Activated T-helper 2 cell treated with anti-CD3 and anti-CD28 coated beads, Interferon-gamma antibody, Interleukin-2, Interleukin-4, amounts not matched to agents 10 μg/mL and 5 μg/mL and 100 μg/mL, durations not matched to agents 14 hours and 24 hours and 36 hours (primary cell): ENCODE measurements at regions not wholly inside any gene's neighbourhood (a gene's known extent, or its start where the extent isn't known, plus 50 kb on each side); places are given as distances from the start of the nearest gene placed in this dataset.
"Not testable (repeated sequence)": the region's sequence is repeated elsewhere in the genome, so short reads cannot be mapped to it uniquely, and the experiment has no call there.

Source experiments
- DNase-seq: peaks from one replicate; pipeline ENCODE4 v3.0.0; 2021; ENCODE audit warnings: low spot score
- H3K27ac Mint-ChIP-seq: one replicate; pipeline ENCODE4 v1.8.0; 2021; ENCODE audit warnings: mixed read lengths
- H3K27me3 Mint-ChIP-seq: one replicate; pipeline ENCODE4 v1.8.0; 2021; ENCODE audit warnings: low read depth, mixed read lengths
- H3K36me3 Mint-ChIP-seq: one replicate; pipeline ENCODE4 v1.8.0; 2021; ENCODE audit warnings: low read depth, mixed read lengths
- H3K4me1 Mint-ChIP-seq: one replicate; pipeline ENCODE4 v1.8.0; 2021; ENCODE audit warnings: low read depth, mixed read lengths
- H3K4me3 Mint-ChIP-seq: one replicate; pipeline ENCODE4 v1.8.0; 2021; ENCODE audit warnings: low read depth, mild to moderate bottlenecking, moderate library complexity, mixed read lengths
- H3K9me3 Mint-ChIP-seq: one replicate; pipeline ENCODE4 v1.8.0; 2021; ENCODE audit warnings: mixed read lengths
- intact Hi-C: fragments of 100-400 bp; cut with micrococcal nuclease; formaldehyde crosslinking; loops from one replicate; pipeline ENCODE4 v1.15.1; 2023

DNA sequence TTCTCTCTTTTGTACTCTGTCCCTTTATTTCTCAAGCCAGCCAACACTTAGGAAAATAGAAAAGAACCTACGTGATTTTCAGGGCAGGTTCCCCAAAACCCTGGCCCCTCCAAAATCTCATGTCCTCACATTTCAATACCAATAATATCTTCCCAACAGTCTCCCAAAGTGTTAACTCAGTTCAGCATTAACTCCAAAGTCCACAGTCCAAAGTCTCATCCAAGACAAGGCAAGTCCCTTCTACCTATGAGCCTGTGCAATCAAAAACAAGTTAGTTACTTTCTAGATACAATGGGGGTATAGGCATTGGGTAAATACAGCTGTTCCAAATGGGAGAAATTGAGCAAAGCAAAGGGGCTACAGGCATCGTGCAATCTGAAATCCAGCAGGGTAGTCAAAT lies 64.9 kb upstream of the ANO5 start:
- peaks cover 13% of the 10 kb centered on the region for H3K9me3 Mint-ChIP-seq
- H3K27me3 Mint-ChIP-seq, DNase-seq, H3K27ac Mint-ChIP-seq, H3K4me1 Mint-ChIP-seq, H3K4me3 Mint-ChIP-seq, H3K36me3 Mint-ChIP-seq, intact Hi-C loops: not testable (repeated sequence)

DNA sequence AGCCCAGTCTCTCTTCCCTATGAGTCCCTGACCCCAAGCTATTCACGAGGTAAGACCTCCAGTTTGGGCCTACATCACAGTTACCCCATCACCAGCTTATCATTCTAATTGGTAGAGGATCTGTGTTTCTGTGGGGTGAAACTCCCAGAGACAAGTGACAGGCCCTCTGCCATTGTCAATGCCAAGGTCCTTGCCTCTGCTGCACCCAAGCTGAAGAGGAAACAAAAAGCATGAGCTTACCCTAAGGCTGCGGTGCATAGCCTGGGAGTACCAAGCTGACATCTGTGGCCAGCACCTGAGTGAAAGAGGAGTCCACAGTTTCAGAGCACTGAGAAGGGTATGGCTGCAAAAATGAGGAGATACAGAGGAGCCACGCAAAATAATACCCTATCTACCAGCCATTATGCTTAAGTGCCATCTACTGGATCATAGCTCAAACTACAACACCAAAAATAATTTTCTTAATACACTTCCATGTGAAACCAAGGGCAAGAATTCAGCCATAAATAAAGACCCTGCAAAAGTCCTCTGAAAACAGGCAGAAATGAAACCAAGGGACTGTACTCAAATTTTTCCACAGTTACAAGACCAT lies 62.3 kb upstream of the ANO5 start:
- Mint-ChIP-seq H3K4me3 (no peak overlapping the region), H3K27me3 (no peaks in the 10 kb centered on the region), H3K4me1 (no peaks in the 10 kb centered on the region), H3K9me3 (peaks cover 21% of the 10 kb centered on the region), H3K36me3 (no peaks in the 10 kb centered on the region), H3K27ac (no peak overlapping the region)
- no peak for DNase-seq
- intact Hi-C loops = no loop called here

DNA sequence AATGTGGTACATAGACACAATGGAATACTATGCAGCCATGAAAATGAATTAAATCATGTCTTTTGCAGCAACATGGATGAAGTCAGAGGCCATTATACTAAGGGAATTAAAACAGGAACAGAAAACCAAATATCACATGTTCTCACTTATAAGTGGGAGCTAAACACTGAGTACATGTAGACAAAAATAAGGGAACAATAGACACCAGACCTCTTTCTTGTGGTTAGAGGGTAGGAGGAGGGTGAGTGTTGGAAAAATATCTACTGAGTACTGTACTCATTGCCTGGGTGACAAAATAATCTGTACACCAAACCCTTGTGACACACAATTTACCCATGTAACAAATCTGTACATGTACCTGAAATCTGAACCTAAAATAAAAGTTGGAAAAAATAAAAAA lies 59.1 kb upstream of the ANO5 start:
- no peak for DNase-seq
- intact Hi-C loops = no loop called here

DNA sequence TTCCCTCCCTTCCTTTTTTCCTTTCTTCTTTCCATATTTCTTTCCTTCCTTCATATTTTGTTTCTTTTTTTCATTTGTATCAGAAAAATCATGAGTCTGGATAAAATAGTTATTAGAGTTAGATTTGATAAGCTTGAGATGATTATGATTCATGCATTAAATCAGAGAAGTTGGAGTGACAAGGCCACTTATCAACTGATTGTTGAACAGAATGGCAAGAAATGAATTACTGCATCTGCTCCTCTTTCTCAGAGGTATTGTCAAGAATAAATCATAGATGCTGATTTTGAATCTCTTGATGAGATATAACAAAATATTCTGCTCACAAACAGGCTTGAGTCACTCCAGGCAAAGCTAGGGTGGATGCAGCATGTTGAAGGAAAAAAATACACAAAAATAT lies 54.6 kb upstream of the ANO5 start:
- Mint-ChIP-seq H3K4me3 (no peak overlapping the region), H3K27me3 (no peaks in the 10 kb centered on the region), H3K27ac (no peak overlapping the region), H3K36me3 (no peaks in the 10 kb centered on the region), H3K4me1 (no peaks in the 10 kb centered on the region), H3K9me3 (peaks cover 14% of the 10 kb centered on the region)
- intact Hi-C loops = no loop called here
- DNase-seq = no peak

More for the DNA sequence above, 59.1 kb upstream of the ANO5 start:
- Mint-ChIP-seq H3K27ac (no peak overlapping the region), H3K4me3 (no peak overlapping the region), H3K4me1 (no peaks in the 10 kb centered on the region), H3K9me3 (peaks cover 14% of the 10 kb centered on the region), H3K36me3 (no peaks in the 10 kb centered on the region), H3K27me3 (no peaks in the 10 kb centered on the region)
